Keratinocyte (primary cell): ENCODE measurements at regions not wholly inside any gene's neighbourhood (a gene's known extent, or its start where the extent isn't known, plus 50 kb on each side); places are given as distances from the start of the nearest gene placed in this dataset.

Experiments used
- DNase-seq: peaks from one replicate; pipeline ENCODE4 v3.0.0-alpha.2; 2011; ENCODE audit warnings: low read depth, missing footprints, low spot score
- FAIRE-seq: peaks from 2 replicates; lab custom pipeline; 2011; peaks lifted over from hg19 to GRCh38; lab: Jason Lieb, UNC
- H2AFZ ChIP-seq: 2 replicates; pipeline ENCODE4 v1.6.0; 2012; ENCODE audit warnings: low read length, control low read depth, inconsistent platforms; ENCODE audit not compliant: control insufficient read depth
- H3K27ac ChIP-seq: 2 replicates; pipeline ENCODE4 v1.5.1; 2011; ENCODE audit warnings: low read length; ENCODE audit not compliant: control insufficient read depth, insufficient read depth
- H3K27me3 ChIP-seq: 3 replicates; pipeline ENCODE4 v1.6.0; 2011; ENCODE audit warnings: low read length; ENCODE audit not compliant: control insufficient read depth, insufficient read depth; ENCODE audit errors: extremely low read depth
- H3K36me3 ChIP-seq, 2 experiments: 2 replicates in 1 of 2; 3 replicates in 1 of 2; pipeline ENCODE4 v1.5.1; 2011; ENCODE audit warnings: low read length in 2 of 2, mild to moderate bottlenecking in 1 of 2; ENCODE audit not compliant: control insufficient read depth in 2 of 2, insufficient read depth in 2 of 2; ENCODE audit errors: extremely low read depth in 1 of 2
- H3K4me1 ChIP-seq: 3 replicates; pipeline ENCODE4 v1.5.1; 2011; ENCODE audit warnings: low read length; ENCODE audit not compliant: control insufficient read depth, insufficient read depth; ENCODE audit errors: extremely low read depth
- H3K4me2 ChIP-seq: 3 replicates; pipeline ENCODE4 v1.6.0; 2011; ENCODE audit warnings: low read depth, low read length; ENCODE audit not compliant: control insufficient read depth, insufficient read depth; ENCODE audit errors: extremely low read depth
- H3K4me3 ChIP-seq, 3 experiments: fragments of 200-600 bp in 1 of 3; sonication (generic) in 1 of 3; 2 replicates in 2 of 3; 3 replicates in 1 of 3; pipeline ENCODE4 v1.5.1; 2011 to 2016; ENCODE audit warnings: low read length in 3 of 3, mild to moderate bottlenecking in 3 of 3, control low read depth in 2 of 3, inconsistent platforms in 1 of 3, low read depth in 1 of 3, mixed read lengths in 1 of 3, mixed run types in 1 of 3, moderate library complexity in 1 of 3; ENCODE audit not compliant: control insufficient read depth in 2 of 3, insufficient read depth in 2 of 3; ENCODE audit errors: extremely low read depth in 1 of 3
- H3K79me2 ChIP-seq: 2 replicates; pipeline ENCODE4 v1.6.0; 2012; ENCODE audit warnings: low read length; ENCODE audit not compliant: control insufficient read depth, insufficient read depth
- H3K9ac ChIP-seq: 3 replicates; pipeline ENCODE4 v1.6.0; 2011; ENCODE audit warnings: low read length; ENCODE audit not compliant: control insufficient read depth, insufficient read depth; ENCODE audit errors: extremely low read depth
- H3K9me1 ChIP-seq: 3 replicates; pipeline ENCODE4 v1.6.0; 2011; ENCODE audit warnings: low read length; ENCODE audit not compliant: control insufficient read depth, insufficient read depth; ENCODE audit errors: extremely low read depth
- H3K9me3 ChIP-seq: 2 replicates; pipeline ENCODE4 v1.5.1; 2012; ENCODE audit warnings: low read depth, low read length; ENCODE audit not compliant: control insufficient read depth
- H4K20me1 ChIP-seq: 3 replicates; pipeline ENCODE4 v1.6.0; 2011; ENCODE audit warnings: low read length; ENCODE audit not compliant: control insufficient read depth, insufficient read depth; ENCODE audit errors: extremely low read depth
- EZH2 ChIP-seq: IDR thresholded peaks from one replicate; pipeline ENCODE4 v1.6.1; 2012; ENCODE audit warnings: inconsistent platforms, mild to moderate bottlenecking, low read length, moderate library complexity
- dilution Hi-C: fragments of 300-500 bp; cut with MboI; formaldehyde crosslinking; loops from one replicate; pipeline ENCODE4 v1.7.0; 2020; ENCODE audit warnings: low sequenced_read_pairs; ENCODE audit not compliant: extremely low pct_ligation_motif_present
- TF ChIP-seq, protein P1 (sequence below), 3 experiments: IDR thresholded peaks in 1 of 3; conservative IDR thresholded peaks in 1 of 3; optimal IDR thresholded peaks in 1 of 3; 2 replicates in 2 of 3; 3 replicates in 1 of 3; pipeline versions ENCODE3 to v1.5.1; 2011; ENCODE audit warnings: low read length in 3 of 3, mild to moderate bottlenecking in 3 of 3, moderate library complexity in 2 of 3, control low read depth in 1 of 3, inconsistent platforms in 1 of 3; ENCODE audit not compliant: insufficient read depth in 2 of 3; ENCODE audit errors: extremely low read depth in 1 of 3

DNA sequence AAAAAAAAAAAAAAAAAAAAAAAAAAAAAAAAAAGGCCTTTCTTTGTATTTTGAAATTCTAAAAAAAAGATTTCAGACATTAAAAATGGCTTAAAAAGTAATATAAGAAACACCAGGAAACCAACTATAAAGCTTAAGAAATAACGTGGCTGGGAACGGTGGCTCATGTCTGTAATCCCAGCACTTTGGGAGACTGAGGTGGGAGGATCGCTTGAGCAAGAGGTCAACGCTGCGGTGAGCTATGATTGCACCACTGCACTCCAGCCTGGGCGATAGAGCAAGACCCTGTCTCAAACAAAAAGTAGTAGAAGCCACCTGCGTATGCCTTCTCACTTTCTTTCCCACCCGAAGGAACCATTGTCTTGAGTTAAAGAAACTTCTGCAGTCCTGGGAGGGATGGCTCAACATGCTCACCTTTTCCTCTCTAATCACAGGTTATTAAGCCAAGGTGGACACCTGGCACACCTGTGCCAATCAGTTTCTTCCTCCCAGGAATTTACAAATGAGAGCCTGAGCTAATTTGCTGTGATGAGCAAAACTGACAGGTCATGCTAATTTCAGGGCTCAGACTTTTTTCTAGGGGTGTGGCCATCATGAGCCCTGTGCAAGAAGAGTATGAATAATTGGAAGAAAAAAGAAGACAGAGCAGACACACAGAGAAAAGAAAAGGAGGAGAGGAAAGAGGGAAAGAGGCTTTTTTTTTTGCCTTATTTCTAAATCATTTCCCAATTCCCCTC lies 72.0 kb upstream of the PARD3 start:
- H3K9ac ChIP-seq = no peak overlapping the region
- H2AFZ ChIP-seq = no peak overlapping the region
- DNase-seq = no peak
- no peaks in the 10 kb centered on the region for H3K9me1 ChIP-seq
- no peak for FAIRE-seq
- no peak overlapping the region for H3K4me2 ChIP-seq
- H3K27me3 ChIP-seq = no peaks in the 10 kb centered on the region
- TF ChIP-seq EZH2 = no peak
- TF ChIP-seq, protein P1, sequence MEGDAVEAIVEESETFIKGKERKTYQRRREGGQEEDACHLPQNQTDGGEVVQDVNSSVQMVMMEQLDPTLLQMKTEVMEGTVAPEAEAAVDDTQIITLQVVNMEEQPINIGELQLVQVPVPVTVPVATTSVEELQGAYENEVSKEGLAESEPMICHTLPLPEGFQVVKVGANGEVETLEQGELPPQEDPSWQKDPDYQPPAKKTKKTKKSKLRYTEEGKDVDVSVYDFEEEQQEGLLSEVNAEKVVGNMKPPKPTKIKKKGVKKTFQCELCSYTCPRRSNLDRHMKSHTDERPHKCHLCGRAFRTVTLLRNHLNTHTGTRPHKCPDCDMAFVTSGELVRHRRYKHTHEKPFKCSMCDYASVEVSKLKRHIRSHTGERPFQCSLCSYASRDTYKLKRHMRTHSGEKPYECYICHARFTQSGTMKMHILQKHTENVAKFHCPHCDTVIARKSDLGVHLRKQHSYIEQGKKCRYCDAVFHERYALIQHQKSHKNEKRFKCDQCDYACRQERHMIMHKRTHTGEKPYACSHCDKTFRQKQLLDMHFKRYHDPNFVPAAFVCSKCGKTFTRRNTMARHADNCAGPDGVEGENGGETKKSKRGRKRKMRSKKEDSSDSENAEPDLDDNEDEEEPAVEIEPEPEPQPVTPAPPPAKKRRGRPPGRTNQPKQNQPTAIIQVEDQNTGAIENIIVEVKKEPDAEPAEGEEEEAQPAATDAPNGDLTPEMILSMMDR (optimal IDR thresholded peaks at IDR 0.05 in 1 of 3, IDR thresholded peaks at IDR 0.05 in 1 of 3, conservative IDR thresholded peaks at IDR 0.05 in 1 of 3; ENCODE audit: extremely low read depth in 1 of 3, insufficient read depth in 2 of 3, low read length in 3 of 3) = no peak
- dilution Hi-C loops = no loop called here
- no peaks in the 10 kb centered on the region for H4K20me1 ChIP-seq
- no peaks in the 10 kb centered on the region for H3K79me2 ChIP-seq
- no peaks in the 10 kb centered on the region for H3K9me3 ChIP-seq
- H3K36me3 ChIP-seq = no peaks in the 10 kb centered on the region
- no peak overlapping the region for H3K4me3 ChIP-seq
- no peak overlapping the region for H3K27ac ChIP-seq
- peaks cover 22% of the 10 kb centered on the region for H3K4me1 ChIP-seq

DNA sequence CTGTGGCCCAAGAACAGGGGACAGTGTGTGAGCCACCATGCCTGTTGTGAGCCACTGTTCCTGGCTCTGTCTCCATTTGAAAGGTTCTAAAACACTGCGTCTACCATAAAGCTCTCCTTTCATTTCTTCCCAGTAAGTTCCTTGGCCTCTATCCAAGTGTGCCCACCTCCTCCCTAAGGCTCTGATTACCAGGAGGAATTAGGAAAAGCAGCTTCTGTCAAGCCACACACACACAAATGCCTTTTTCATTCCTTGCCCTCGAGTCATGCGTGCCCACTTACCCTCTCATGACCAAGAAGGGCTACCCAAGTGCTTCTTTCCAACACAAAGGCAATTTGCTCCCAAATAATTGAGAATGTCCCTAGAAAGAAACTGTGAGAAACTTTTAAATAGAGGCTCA lies 70.8 kb upstream of the PARD3 start:
- no peaks in the 10 kb centered on the region for H3K27me3 ChIP-seq
- peaks cover 22% of the 10 kb centered on the region for H3K4me1 ChIP-seq
- H3K9ac ChIP-seq = no peak overlapping the region
- no peaks in the 10 kb centered on the region for H3K9me3 ChIP-seq
- no peak overlapping the region for H3K4me2 ChIP-seq
- TF ChIP-seq, protein P1 (optimal IDR thresholded peaks at IDR 0.05 in 1 of 3, IDR thresholded peaks at IDR 0.05 in 1 of 3, conservative IDR thresholded peaks at IDR 0.05 in 1 of 3; ENCODE audit: extremely low read depth in 1 of 3, insufficient read depth in 2 of 3, low read length in 3 of 3) = no peak
- no peak for TF ChIP-seq EZH2
- H3K27ac ChIP-seq = no peak overlapping the region
- H4K20me1 ChIP-seq = no peaks in the 10 kb centered on the region
- H3K4me3 ChIP-seq = no peak overlapping the region
- dilution Hi-C loops = no loop called here
- H2AFZ ChIP-seq = no peak overlapping the region
- FAIRE-seq = no peak
- H3K36me3 ChIP-seq = no peaks in the 10 kb centered on the region
- H3K9me1 ChIP-seq = no peaks in the 10 kb centered on the region
- H3K79me2 ChIP-seq = no peaks in the 10 kb centered on the region
- DNase-seq = no peak
